PC-9 (cell line): ENCODE measurements at regions not wholly inside any gene's neighbourhood (a gene's known extent, or its start where the extent isn't known, plus 50 kb on each side); places are given as distances from the start of the nearest gene placed in this dataset.

ENCODE experiments used
- BruUV-seq: library from RNA; stranded (reverse); fragments of 400-500 nt; replicated peaks from 2 replicates; lab custom pipeline; 2021; lab: Mats Ljungman, UMichigan
- CTCF ChIA-PET: fragments of 300-600 bp; sonication (Branson Sonifier 250); formaldehyde crosslinking; loops from one replicate; lab custom pipeline; 2022; ENCODE audit warnings: antibody characterized with exemption; lab: Charles Lee
- POLR2A ChIA-PET: fragments of 300-600 bp; sonication (Branson Sonifier 250); formaldehyde crosslinking; loops from one replicate; lab custom pipeline; 2022; ENCODE audit warnings: antibody characterized with exemption; ENCODE audit not compliant: unreplicated experiment; lab: Charles Lee
- DNase-seq, 2 experiments: peaks; one replicate each; pipeline versions ENCODE4 v3.0.0 to v3.0.0-alpha.2; 2015 to 2022; ENCODE audit warnings: mixed read lengths in 1 of 2
- H2AFZ ChIP-seq: fragments of 200-600 bp; sonication (generic); 2 replicates; pipeline ENCODE4 v1.8.1; 2017; ENCODE audit warnings: antibody characterized with exemption
- H3F3A ChIP-seq: fragments of 200-600 bp; sonication (generic); 2 replicates; pipeline ENCODE4 v1.8.1; 2017; ENCODE audit warnings: antibody characterized with exemption, mild to moderate bottlenecking, low read depth; ENCODE audit not compliant: insufficient read depth
- H3K27ac ChIP-seq: fragments of 200-600 bp; sonication (generic); 2 replicates; pipeline ENCODE4 v1.6.1; 2016; ENCODE audit warnings: mixed run types
- H3K27me3 ChIP-seq: fragments of 200-600 bp; sonication (generic); 2 replicates; pipeline ENCODE4 v1.6.1; 2016; ENCODE audit warnings: low read depth, mixed run types; ENCODE audit not compliant: insufficient read depth
- H3K36me3 ChIP-seq: fragments of 200-600 bp; sonication (generic); 2 replicates; pipeline ENCODE4 v1.6.1; 2016; ENCODE audit warnings: low read depth, mixed run types
- H3K4me1 ChIP-seq: fragments of 200-600 bp; sonication (generic); replicated peaks from 2 replicates; pipeline ENCODE4 v1.6.1; 2016; ENCODE audit warnings: mixed run types; ENCODE audit not compliant: insufficient read depth
- H3K4me2 ChIP-seq: fragments of 200-600 bp; sonication (generic); 2 replicates; pipeline ENCODE4 v1.6.1; 2017; ENCODE audit warnings: mixed run types
- H3K4me3 ChIP-seq: fragments of 200-600 bp; sonication (generic); 2 replicates; pipeline ENCODE4 v1.6.1; 2016; ENCODE audit warnings: mixed run types
- H3K79me2 ChIP-seq: fragments of 200-600 bp; sonication (generic); 2 replicates; pipeline ENCODE4 v1.6.1; 2017; ENCODE audit warnings: low read depth, mixed run types
- H3K9me2 ChIP-seq: fragments of 200-600 bp; sonication (generic); 2 replicates; pipeline ENCODE4 v1.8.1; 2017; ENCODE audit warnings: mild to moderate bottlenecking; ENCODE audit not compliant: insufficient read depth
- H3K9me3 ChIP-seq: fragments of 200-600 bp; sonication (generic); 2 replicates; pipeline ENCODE4 v1.8.1; 2016; ENCODE audit warnings: low read depth; ENCODE audit not compliant: insufficient read depth
- H4K20me1 ChIP-seq: fragments of 200-600 bp; sonication (generic); 2 replicates; pipeline ENCODE4 v1.8.1; 2017; ENCODE audit not compliant: insufficient read depth
- EZH2 ChIP-seq: fragments of 200-600 bp; sonication (generic); IDR thresholded peaks from 2 replicates; pipeline ENCODE4 v1.8.0; 2017; ENCODE audit warnings: antibody characterized with exemption, low read depth
- intact Hi-C: fragments of 100-400 bp; cut with micrococcal nuclease; formaldehyde crosslinking; loops from one replicate; pipeline ENCODE4 v1.10.0; 2022; ENCODE audit not compliant: unreplicated experiment
- TF ChIP-seq, protein P1 (sequence below): fragments of 200-600 bp; sonication (generic); conservative IDR thresholded peaks from 2 replicates; pipeline ENCODE4 v1.6.1; 2017; ENCODE audit warnings: mixed run types, antibody characterized with exemption, mild to moderate bottlenecking, moderate library complexity

DNA sequence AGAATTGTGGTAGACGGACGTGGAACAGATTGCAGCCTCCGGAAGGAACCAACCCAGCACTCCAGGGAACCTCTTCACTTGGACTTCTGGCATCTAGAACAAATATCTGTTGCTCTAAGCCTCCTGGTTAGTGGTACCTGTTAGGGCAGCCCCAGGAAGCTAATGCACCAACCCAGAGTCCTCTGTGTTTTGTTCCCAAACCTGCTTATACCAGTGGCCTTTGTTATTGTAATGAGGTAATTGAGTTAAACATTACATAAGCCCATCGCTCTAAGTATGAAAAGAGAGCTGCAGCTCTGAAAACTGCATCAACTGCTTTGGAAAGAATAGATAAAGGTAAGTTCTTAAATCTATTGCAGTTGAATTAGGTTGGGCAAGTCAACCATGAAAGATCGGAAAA, 516.7 kb downstream of the NPHP4 start:
- no peak for DNase-seq
- H3K9me2 ChIP-seq, result no peaks in the 10 kb centered on the region
- TF ChIP-seq, protein P1, sequence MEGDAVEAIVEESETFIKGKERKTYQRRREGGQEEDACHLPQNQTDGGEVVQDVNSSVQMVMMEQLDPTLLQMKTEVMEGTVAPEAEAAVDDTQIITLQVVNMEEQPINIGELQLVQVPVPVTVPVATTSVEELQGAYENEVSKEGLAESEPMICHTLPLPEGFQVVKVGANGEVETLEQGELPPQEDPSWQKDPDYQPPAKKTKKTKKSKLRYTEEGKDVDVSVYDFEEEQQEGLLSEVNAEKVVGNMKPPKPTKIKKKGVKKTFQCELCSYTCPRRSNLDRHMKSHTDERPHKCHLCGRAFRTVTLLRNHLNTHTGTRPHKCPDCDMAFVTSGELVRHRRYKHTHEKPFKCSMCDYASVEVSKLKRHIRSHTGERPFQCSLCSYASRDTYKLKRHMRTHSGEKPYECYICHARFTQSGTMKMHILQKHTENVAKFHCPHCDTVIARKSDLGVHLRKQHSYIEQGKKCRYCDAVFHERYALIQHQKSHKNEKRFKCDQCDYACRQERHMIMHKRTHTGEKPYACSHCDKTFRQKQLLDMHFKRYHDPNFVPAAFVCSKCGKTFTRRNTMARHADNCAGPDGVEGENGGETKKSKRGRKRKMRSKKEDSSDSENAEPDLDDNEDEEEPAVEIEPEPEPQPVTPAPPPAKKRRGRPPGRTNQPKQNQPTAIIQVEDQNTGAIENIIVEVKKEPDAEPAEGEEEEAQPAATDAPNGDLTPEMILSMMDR, result no peak
- TF ChIP-seq EZH2, result no peak
- no peak overlapping the region for H3K4me2 ChIP-seq
- H3K27me3 ChIP-seq, result peaks cover 27% of the 10 kb centered on the region
- no peak overlapping the region for H3K27ac ChIP-seq
- CTCF ChIA-PET, result no interaction called here
- no peaks in the 10 kb centered on the region for H3K79me2 ChIP-seq
- intact Hi-C loops, result no loop called here
- POLR2A ChIA-PET, result no interaction called here
- no peaks in the 10 kb centered on the region for H3F3A ChIP-seq
- H3K9me3 ChIP-seq, result no peaks in the 10 kb centered on the region
- no peaks in the 10 kb centered on the region for H3K4me1 ChIP-seq
- no peaks in the 10 kb centered on the region for H4K20me1 ChIP-seq
- H2AFZ ChIP-seq, result no peak overlapping the region
- BruUV-seq, result no TSS peak
- no peaks in the 10 kb centered on the region for H3K36me3 ChIP-seq
- H3K4me3 ChIP-seq, result no peak overlapping the region

DNA sequence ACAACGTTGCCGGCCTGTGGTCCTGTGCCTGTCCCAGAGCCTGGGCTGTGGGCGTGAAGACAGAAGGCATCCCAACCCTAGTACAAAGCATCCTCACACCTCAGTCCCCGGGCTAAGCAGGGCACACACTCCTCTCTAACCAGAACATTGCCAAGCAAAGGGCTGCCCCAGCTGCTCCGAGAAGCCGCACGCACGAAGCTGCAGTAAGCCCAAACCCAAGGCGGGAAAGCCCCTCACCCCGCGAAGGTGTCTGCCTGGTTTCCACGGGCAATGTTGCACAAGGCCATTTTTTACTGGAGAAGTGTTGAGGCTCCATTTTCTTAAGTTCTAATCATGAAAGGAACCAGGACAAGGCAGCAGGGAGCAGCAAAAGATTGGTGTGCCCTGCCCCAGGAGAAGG, 519.0 kb downstream of the NPHP4 start:
- H3K4me3 ChIP-seq, result no peak overlapping the region
- no peaks in the 10 kb centered on the region for H3K9me3 ChIP-seq
- no peak for DNase-seq
- BruUV-seq, result no TSS peak
- no peaks in the 10 kb centered on the region for H4K20me1 ChIP-seq
- H3K79me2 ChIP-seq, result no peaks in the 10 kb centered on the region
- ChIA-PET CTCF (no interaction called here), POLR2A (no interaction called here)
- no peak overlapping the region for H3K4me2 ChIP-seq
- H3K4me1 ChIP-seq, result no peaks in the 10 kb centered on the region
- H3K27ac ChIP-seq, result no peak overlapping the region
- no peaks in the 10 kb centered on the region for H3K36me3 ChIP-seq
- intact Hi-C loops, result no loop called here
- H2AFZ ChIP-seq, result no peak overlapping the region
- TF ChIP-seq, protein P1, result no peak
- TF ChIP-seq EZH2, result no peak
- no peaks in the 10 kb centered on the region for H3K9me2 ChIP-seq
- H3F3A ChIP-seq, result no peaks in the 10 kb centered on the region
- peaks cover 33% of the 10 kb centered on the region for H3K27me3 ChIP-seq

DNA sequence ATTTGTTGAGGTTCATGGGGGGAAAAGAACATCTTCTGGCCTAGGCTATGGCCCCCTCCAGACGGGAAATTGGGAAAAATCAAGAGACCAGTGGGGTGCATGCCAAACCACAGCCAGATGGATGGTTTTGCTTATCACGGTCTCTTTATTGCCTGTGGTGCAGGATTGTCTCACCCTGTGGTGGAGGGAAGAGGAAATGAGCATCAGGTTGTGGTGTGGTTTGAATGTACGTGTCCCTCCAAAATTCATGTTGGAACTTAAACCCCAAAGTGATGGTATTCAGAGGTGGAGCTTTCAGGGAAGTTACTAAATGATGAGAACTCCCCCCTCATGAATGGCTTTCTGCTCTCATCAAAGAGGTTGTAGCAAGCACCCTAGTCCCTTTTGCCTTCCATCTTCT, 525.7 kb downstream of the NPHP4 start:
- POLR2A ChIA-PET, result no interaction called here
- H3K4me1 ChIP-seq, result no peaks in the 10 kb centered on the region

More for the DNA sequence above, 525.7 kb downstream of the NPHP4 start:
- Histone ChIP-seq H3K4me3 (no peak overlapping the region), H3K79me2 (no peaks in the 10 kb centered on the region), H2AFZ (no peak overlapping the region), H3K9me3 (no peaks in the 10 kb centered on the region), H3K9me2 (no peaks in the 10 kb centered on the region), H3K27me3 (peaks cover 34% of the 10 kb centered on the region), H3K4me2 (no peak overlapping the region), H3K27ac (no peak overlapping the region), H4K20me1 (no peaks in the 10 kb centered on the region), H3F3A (no peaks in the 10 kb centered on the region), H3K36me3 (no peaks in the 10 kb centered on the region)
- BruUV-seq, result no TSS peak
- intact Hi-C loops, result no loop called here
- CTCF ChIA-PET, result no interaction called here
- no peak for DNase-seq
- no peak for TF ChIP-seq EZH2
- TF ChIP-seq, protein P1, result no peak
